IMR-90 (cell line): ENCODE measurements at regions not wholly inside any gene's neighbourhood (a gene's known extent, or its start where the extent isn't known, plus 50 kb on each side); places are given as distances from the start of the nearest gene placed in this dataset.

Experiments used
- ATAC-seq: fragments of 200-7000 bp; cut with Tn5 transposase; 2 replicates; pipeline ENCODE4 v1.9.1; 2020; ENCODE audit warnings: low read depth, mild to moderate bottlenecking, moderate library complexity
- BruUV-seq: library from RNA; stranded (reverse); fragments of 400-500 nt; replicated peaks from 2 replicates; lab custom pipeline; 2021; lab: Mats Ljungman, UMichigan
- CTCF ChIA-PET: fragments of 300-600 bp; formaldehyde crosslinking; extraction: SDS; loops from one replicate; lab custom pipeline; 2021; ENCODE audit warnings: antibody characterized with exemption; lab: Yijun Ruan, JAX
- POLR2A ChIA-PET: fragments of 300-600 bp; sonication (Branson Sonifier 250); formaldehyde crosslinking; loops from one replicate; lab custom pipeline; 2022; ENCODE audit warnings: antibody characterized with exemption; ENCODE audit not compliant: unreplicated experiment; lab: Charles Lee
- DNase-seq: peaks from one replicate; pipeline ENCODE4 v3.0.0; 2013
- H2AFZ ChIP-seq: replicated peaks from 2 replicates; pipeline ENCODE3; 2013; ENCODE audit warnings: low read length, mild to moderate bottlenecking; ENCODE audit not compliant: poor library complexity
- H2AK5ac ChIP-seq: 2 replicates; pipeline ENCODE4 v1.6.1; 2013; ENCODE audit warnings: low read depth, low read length, inconsistent platforms
- H2AK9ac ChIP-seq: replicated peaks from 2 replicates; pipeline ENCODE3; 2013; ENCODE audit warnings: mild to moderate bottlenecking, low read depth, low read length, moderate library complexity; ENCODE audit not compliant: poor library complexity
- H2BK120ac ChIP-seq: 2 replicates; pipeline ENCODE4 v1.6.1; 2013; ENCODE audit warnings: low read depth, low read length, inconsistent platforms
- H2BK15ac ChIP-seq: 3 replicates; pipeline ENCODE4 v1.6.1; 2013; ENCODE audit warnings: low read depth, low read length, inconsistent platforms
- H2BK20ac ChIP-seq: 2 replicates; pipeline ENCODE4 v1.6.1; 2013; ENCODE audit warnings: low read depth, mild to moderate bottlenecking, inconsistent platforms, low read length, moderate library complexity
- H2BK5ac ChIP-seq: 2 replicates; pipeline ENCODE4 v1.6.1; 2013; ENCODE audit warnings: mild to moderate bottlenecking, low read depth, low read length, inconsistent platforms; ENCODE audit not compliant: poor library complexity, severe bottlenecking
- H3K14ac ChIP-seq: replicated peaks from 2 replicates; pipeline ENCODE4 v1.6.1; 2013; ENCODE audit warnings: low read depth, low read length, inconsistent platforms
- H3K18ac ChIP-seq: 2 replicates; pipeline ENCODE4 v1.6.1; 2013; ENCODE audit warnings: low read depth, low read length, control low read depth
- H3K23ac ChIP-seq: 2 replicates; pipeline ENCODE4 v1.6.1; 2013; ENCODE audit warnings: low read depth, low read length, inconsistent platforms
- H3K27ac ChIP-seq: 2 replicates; pipeline ENCODE4 v1.5.1; 2013; ENCODE audit warnings: mild to moderate bottlenecking, control low read depth, low read length; ENCODE audit not compliant: insufficient read depth
- H3K27me3 ChIP-seq: 2 replicates; pipeline ENCODE4 v1.6.1; 2013; ENCODE audit warnings: low read length; ENCODE audit not compliant: control insufficient read depth, insufficient read depth
- H3K36me3 ChIP-seq: 2 replicates; pipeline ENCODE4 v1.6.1; 2013; ENCODE audit warnings: low read length, mixed read lengths; ENCODE audit not compliant: control insufficient read depth, insufficient read depth
- H3K4ac ChIP-seq: 2 replicates; pipeline ENCODE4 v1.6.1; 2013; ENCODE audit warnings: low read depth, low read length, inconsistent platforms
- H3K4me1 ChIP-seq: 2 replicates; pipeline ENCODE4 v1.6.1; 2013; ENCODE audit warnings: low read length, mixed read lengths; ENCODE audit not compliant: control insufficient read depth, insufficient read depth
- H3K4me2 ChIP-seq: 2 replicates; pipeline ENCODE4 v1.6.1; 2013; ENCODE audit warnings: low read depth, mild to moderate bottlenecking, control low read depth, low read length, moderate library complexity
- H3K4me3 ChIP-seq: 2 replicates; pipeline ENCODE4 v1.5.1; 2013; ENCODE audit warnings: low read depth, mild to moderate bottlenecking, control low read depth, low read length, moderate library complexity; ENCODE audit not compliant: insufficient read depth
- H3K56ac ChIP-seq: 2 replicates; pipeline ENCODE4 v1.6.1; 2013; ENCODE audit warnings: low read length, inconsistent platforms; ENCODE audit not compliant: insufficient read depth; ENCODE audit errors: extremely low read depth
- H3K79me1 ChIP-seq, 2 experiments: 2 replicates each; pipeline ENCODE4 v1.6.1; 2013; ENCODE audit warnings: low read length in 2 of 2, inconsistent platforms in 1 of 2, low read depth in 1 of 2
- H3K9ac ChIP-seq: 2 replicates; pipeline ENCODE4 v1.6.1; 2013; ENCODE audit warnings: low read depth, low read length, control low read depth
- H3K9me1 ChIP-seq: 2 replicates; pipeline ENCODE4 v1.6.1; 2013; ENCODE audit warnings: low read length, inconsistent platforms; ENCODE audit not compliant: insufficient read depth
- H3K9me3 ChIP-seq: 2 replicates; pipeline ENCODE4 v1.6.1; 2013; ENCODE audit warnings: low read length; ENCODE audit not compliant: control insufficient read depth, insufficient read depth
- H4K20me1 ChIP-seq: 2 replicates; pipeline ENCODE4 v1.6.1; 2013; ENCODE audit warnings: low read length, inconsistent platforms; ENCODE audit not compliant: insufficient read depth
- H4K5ac ChIP-seq: 2 replicates; pipeline ENCODE4 v1.6.1; 2013; ENCODE audit warnings: mild to moderate bottlenecking, low read depth, low read length, control low read depth
- H4K8ac ChIP-seq, 2 experiments: 2 replicates each; pipeline ENCODE4 v1.6.1; 2013; ENCODE audit warnings: low read depth in 2 of 2, low read length in 2 of 2, control low read depth in 1 of 2, inconsistent platforms in 1 of 2
- H4K91ac ChIP-seq: 2 replicates; pipeline ENCODE4 v1.6.1; 2013; ENCODE audit warnings: low read depth, low read length, inconsistent platforms; ENCODE audit not compliant: insufficient read depth
- MAFK ChIP-seq: IDR thresholded peaks from 2 replicates; pipeline ENCODE4 v1.6.1; 2012; ENCODE audit warnings: low read depth, low read length, improper control_type of control experiment
- POLR2A ChIP-seq: IDR thresholded peaks from 2 replicates; pipeline ENCODE4 v1.6.1; 2012; ENCODE audit warnings: mild to moderate bottlenecking, low read depth, low read length
- RCOR1 ChIP-seq: IDR thresholded peaks from 2 replicates; pipeline ENCODE4 v1.6.1; 2012; ENCODE audit warnings: mild to moderate bottlenecking, low read length, improper control_type of control experiment; ENCODE audit not compliant: insufficient replicate concordance
- RFX5 ChIP-seq: IDR thresholded peaks from 2 replicates; pipeline ENCODE4 v1.8.0; 2012; ENCODE audit warnings: low read depth, mild to moderate bottlenecking, low read length, moderate library complexity
- WGBS, 2 experiments: methylation state at CpG; one replicate each; pipeline versions ENCODE4 v1.1.5 to v1.1.7; 2013; ENCODE audit warnings: missing lambda C conversion rate in 2 of 2; ENCODE audit not compliant: insufficient read length in 1 of 2; ENCODE audit errors: extremely low coverage in 2 of 2; 5-methylcytosine and 5-hydroxymethylcytosine counted together
- dilution Hi-C: fragments of 300-500 bp; cut with HindIII; formaldehyde crosslinking; loops from one replicate; pipeline ENCODE4 v1.14.3; 2018; ENCODE audit warnings: low sequenced_read_pairs; ENCODE audit not compliant: unreplicated experiment
- in situ Hi-C: fragments of 300-500 bp; cut with MboI; formaldehyde crosslinking; loops from 3 replicates; pipeline ENCODE4 v1.14.3; 2019; ENCODE audit warnings: low sequenced_read_pairs, inconsistent platforms, mixed read lengths
- intact Hi-C: fragments of 100-400 bp; cut with micrococcal nuclease; formaldehyde crosslinking; loops from 2 replicates; pipeline ENCODE4 v1.10.0; 2022

GRCh38 chr5:167281925-167282324 lies 1009.5 kb upstream of the WWC1 start:
- Histone ChIP-seq H3K79me1 (no peaks in the 10 kb centered on the region), H2AFZ (no peak overlapping the region), H3K9me1 (no peaks in the 10 kb centered on the region), H3K27me3 (peaks cover 2% of the 10 kb centered on the region; the same call in 1 of the 2 replicates), H4K91ac (no peak overlapping the region), H3K27ac (no peak overlapping the region), H4K8ac (no peak overlapping the region), H4K20me1 (no peaks in the 10 kb centered on the region), H2BK20ac (no peak overlapping the region), H3K36me3 (no peaks in the 10 kb centered on the region), H4K5ac (no peak overlapping the region), H3K4me1 (peaks cover 6% of the 10 kb centered on the region), H3K4me3 (no peak overlapping the region), H3K9me3 (no peaks in the 10 kb centered on the region), H2AK5ac (no peak overlapping the region), H3K9ac (no peak overlapping the region), H2BK120ac (no peak overlapping the region), H3K18ac (no peak overlapping the region), H2BK15ac (no peak overlapping the region), H2BK5ac (no peak overlapping the region), H3K4me2 (no peak overlapping the region), H2AK9ac (no peak overlapping the region), H3K56ac (no peak overlapping the region), H3K4ac (no peak overlapping the region), H3K14ac (no peak overlapping the region), H3K23ac (no peak overlapping the region)
- DNase-seq: no peak
- no peak for TF ChIP-seq RCOR1
- TF ChIP-seq RFX5: no peak
- no peak for TF ChIP-seq MAFK
- no peak for TF ChIP-seq POLR2A
- ATAC-seq: no peak
- no TSS peak for BruUV-seq
- ChIA-PET POLR2A (no interaction called here), CTCF (no interaction called here)
- no CpG with 5 or more reads among the region's 3 CpGs for WGBS, 2 experiments
- in situ Hi-C loops (no loop called here), intact Hi-C loops (no loop called here), dilution Hi-C loops (no loop called here)
